ENCODE measurements at regions not wholly inside any gene's neighbourhood (a gene's known extent, or its start where the extent isn't known, plus 50 kb on each side); places are given as distances from the start of the nearest gene placed in this dataset.

GRCh38 chr7:51785876-51786275 lies 469.3 kb upstream of the COBL start:
- no peak overlapping the region for H3K4me2 ChIP-seq (ENCODE audit: insufficient read depth in 1 of 2, low read depth in 2 of 2, low read length in 2 of 2)
- no peak overlapping the region for H3K4ac ChIP-seq (replicated peaks; ENCODE audit: insufficient read length, low read depth, low read length)
- no peak overlapping the region for H2BK20ac ChIP-seq (ENCODE audit: low read length)
- no peak overlapping the region for H4K8ac ChIP-seq (ENCODE audit: extremely low read depth, insufficient read depth, low read length)
- TF ChIP-seq EGR1 (IDR thresholded peaks at IDR 0.05; ENCODE audit: borderline replicate concordance, low read depth, low read length) (no peak), NRF1 (IDR thresholded peaks at IDR 0.05; ENCODE audit: low read depth, low read length) (no peak), TAF1 (IDR thresholded peaks at IDR 0.05; ENCODE audit: low read depth, low read length) (no peak), TAF7 (optimal IDR thresholded peaks at IDR 0.05; ENCODE audit: borderline replicate concordance, low read depth, low read length) (no peak), CEBPB (IDR thresholded peaks at IDR 0.05; ENCODE audit: low read depth, low read length) (no peak), SP4 (IDR thresholded peaks at IDR 0.05; ENCODE audit: low read length) (no peak), BACH1 (IDR thresholded peaks at IDR 0.05; ENCODE audit: low read length) (no peak), SP1 (IDR thresholded peaks at IDR 0.05; ENCODE audit: low read depth, low read length) (no peak), HDAC2 (IDR thresholded peaks at IDR 0.05; ENCODE audit: borderline replicate concordance in 1 of 2, low read depth in 2 of 2, low read length in 2 of 2) (no peak)
- H4K91ac ChIP-seq (replicated peaks; ENCODE audit: insufficient read length, low read length) = no peak overlapping the region
- no peak overlapping the region for H4K5ac ChIP-seq (ENCODE audit: insufficient read length, low read depth, low read length)
- no peak overlapping the region for H3K4me3 ChIP-seq (ENCODE audit: extremely low read depth in 1 of 4, insufficient read depth in 2 of 4, low read depth in 3 of 4, low read length in 4 of 4)
- no peaks in the 10 kb centered on the region for H3K79me2 ChIP-seq (ENCODE audit: control insufficient read depth in 1 of 2, insufficient read depth in 2 of 2, low read length in 2 of 2)
- no peak overlapping the region for H2BK12ac ChIP-seq (ENCODE audit: low read depth, low read length)
- H3K23ac ChIP-seq (ENCODE audit: insufficient read length) = no peak overlapping the region
- H3K27me3 ChIP-seq (replicated peaks in 1 of 4; ENCODE audit: control insufficient read depth in 3 of 4, extremely low read depth in 1 of 4, insufficient read depth in 3 of 4, low read length in 3 of 4) = no peaks in the 10 kb centered on the region
- no peak overlapping the region for H2BK15ac ChIP-seq (ENCODE audit: low read length)
- no peak overlapping the region for H2AFZ ChIP-seq (ENCODE audit: low read length)
- ChIA-PET CTCF (ENCODE audit: partially characterized antibody) (no interaction called here), POLR2A (ENCODE audit: partially characterized antibody) (no interaction called here)
- H3K27ac ChIP-seq (ENCODE audit: low read depth, low read length) = no peak overlapping the region
- no peak overlapping the region for H2BK5ac ChIP-seq (ENCODE audit: low read depth, low read length)
- H3K56ac ChIP-seq (replicated peaks; ENCODE audit: insufficient read length, low read depth, low read length) = no peak overlapping the region
- H3K9ac ChIP-seq (replicated peaks in 1 of 4; ENCODE audit: extremely low read depth in 1 of 4, low read depth in 3 of 4, low read length in 3 of 4) = no peak overlapping the region
- FAIRE-seq (no peak), DNase-seq (ENCODE audit: low read depth in 1 of 2, low spot score in 2 of 2) (no peak)
- H2AK5ac ChIP-seq (ENCODE audit: low read depth, low read length) = no peak overlapping the region
- H3K4me1 ChIP-seq (replicated peaks in 1 of 4; ENCODE audit: control insufficient read depth in 3 of 4, insufficient read depth in 4 of 4, low read length in 3 of 4) = peaks cover 0 to 3% (median 1%) of the 10 kb centered on the region in 4 experiments; a peak in 2 of 7 replicates
- H3K9me3 ChIP-seq (ENCODE audit: insufficient read depth in 2 of 2, low read depth in 1 of 2, low read length in 1 of 2) = no peaks in the 10 kb centered on the region
- WGBS, 2 experiments (ENCODE audit: extremely low coverage in 1 of 2, insufficient coverage in 1 of 2, insufficient read length in 1 of 2, insufficient replicate concordance in 2 of 2, low coverage in 1 of 2, low lambda C conversion rate in 2 of 2, missing lambda C conversion rate in 1 of 2) = 91% methylated on average over 9 of the region's 9 CpGs; no CpG with 5 or more reads in 1 of the 2 experiments
- no peaks in the 10 kb centered on the region for H3K23me2 ChIP-seq (ENCODE audit: low read depth, low read length)
- H3K36me3 ChIP-seq (ENCODE audit: control insufficient read depth in 2 of 4, insufficient read depth in 4 of 4, low read length in 3 of 4) = no peaks in the 10 kb centered on the region
- H3K18ac ChIP-seq (ENCODE audit: extremely low read depth, low read length) = no peak overlapping the region
- H3K79me1 ChIP-seq (ENCODE audit: low read depth, low read length) = no peaks in the 10 kb centered on the region
- no peak overlapping the region for H3K14ac ChIP-seq (ENCODE audit: insufficient read length)
- H2BK120ac ChIP-seq (replicated peaks; ENCODE audit: low read depth, low read length) = no peak overlapping the region
- H4K20me1 ChIP-seq (replicated peaks in 1 of 2; ENCODE audit: control insufficient read depth in 1 of 2, insufficient read depth in 2 of 2, low read length in 2 of 2) = no peaks in the 10 kb centered on the region

Measured in H1 (cell line).